HL-60 (cell line): ENCODE measurements at regions not wholly inside any gene's neighbourhood (a gene's known extent, or its start where the extent isn't known, plus 50 kb on each side); places are given as distances from the start of the nearest gene placed in this dataset.

ENCODE experiments used
- DNase-seq, 2 experiments: peaks; one replicate each; pipeline ENCODE4 v3.0.0-alpha.2; 2010 to 2020; ENCODE audit warnings: low read depth in 1 of 2, low spot score in 1 of 2
- H3K27ac ChIP-seq: fragments of 250-450 bp; sonication (Bioruptor Pico); replicated peaks from 2 replicates; pipeline ENCODE4 v1.5.1; 2020; ENCODE audit warnings: mild to moderate bottlenecking, moderate library complexity
- H3K27me3 ChIP-seq: fragments of 250-450 bp; sonication (Bioruptor Pico); 2 replicates; pipeline ENCODE4 v1.5.1; 2021; ENCODE audit warnings: mild to moderate bottlenecking, moderate library complexity; ENCODE audit not compliant: insufficient read depth, poor library complexity, severe bottlenecking
- H3K4me3 ChIP-seq: replicated peaks from 2 replicates; pipeline ENCODE4 v1.5.1; 2011; ENCODE audit warnings: mild to moderate bottlenecking, control low read depth, low read length; ENCODE audit not compliant: insufficient read depth
- GABPA ChIP-seq: IDR thresholded peaks from 2 replicates; pipeline ENCODE4 v1.6.1; 2012; ENCODE audit warnings: low read depth
- POLR2AphosphoS5 ChIP-seq: IDR thresholded peaks from 2 replicates; pipeline ENCODE4 v1.6.1; 2012; ENCODE audit warnings: low read depth
- SPI1 ChIP-seq: IDR thresholded peaks from 2 replicates; pipeline ENCODE4 v1.6.1; 2012; ENCODE audit warnings: low read depth, mild to moderate bottlenecking, borderline replicate concordance
- TF ChIP-seq, protein P1 (sequence below): IDR thresholded peaks from one replicate; pipeline ENCODE4 v1.5.1; 2011; ENCODE audit warnings: low read length, control low read depth, inconsistent platforms; ENCODE audit not compliant: insufficient read depth
- TF ChIP-seq, protein P2 (sequence below): IDR thresholded peaks from 2 replicates; pipeline ENCODE4 v1.6.1; 2012; ENCODE audit warnings: low read depth; ENCODE audit not compliant: insufficient replicate concordance

DNA sequence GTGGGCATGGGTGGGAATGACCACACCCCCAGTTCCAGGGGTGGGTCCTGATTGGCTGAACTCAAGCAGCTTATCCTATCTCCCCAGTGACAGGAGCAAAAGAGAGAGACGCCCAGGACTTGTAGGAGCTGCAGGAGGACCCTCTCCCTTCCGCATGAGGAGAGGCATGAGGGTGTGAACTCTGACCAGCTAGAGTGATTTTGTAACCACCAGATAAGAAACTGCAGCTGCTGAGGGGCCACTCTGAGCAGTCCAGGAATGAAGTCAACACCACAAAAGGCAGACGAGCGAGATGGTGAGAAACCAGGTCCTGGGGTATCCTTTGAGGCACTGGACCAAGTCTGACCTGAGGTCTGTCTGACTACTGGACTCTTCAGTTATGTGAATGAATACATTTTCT is 521.9 kb downstream of the BNC2 start:
- H3K4me3 ChIP-seq, result no peak overlapping the region
- no peak for DNase-seq
- no peak overlapping the region for H3K27ac ChIP-seq
- TF ChIP-seq, protein P1, sequence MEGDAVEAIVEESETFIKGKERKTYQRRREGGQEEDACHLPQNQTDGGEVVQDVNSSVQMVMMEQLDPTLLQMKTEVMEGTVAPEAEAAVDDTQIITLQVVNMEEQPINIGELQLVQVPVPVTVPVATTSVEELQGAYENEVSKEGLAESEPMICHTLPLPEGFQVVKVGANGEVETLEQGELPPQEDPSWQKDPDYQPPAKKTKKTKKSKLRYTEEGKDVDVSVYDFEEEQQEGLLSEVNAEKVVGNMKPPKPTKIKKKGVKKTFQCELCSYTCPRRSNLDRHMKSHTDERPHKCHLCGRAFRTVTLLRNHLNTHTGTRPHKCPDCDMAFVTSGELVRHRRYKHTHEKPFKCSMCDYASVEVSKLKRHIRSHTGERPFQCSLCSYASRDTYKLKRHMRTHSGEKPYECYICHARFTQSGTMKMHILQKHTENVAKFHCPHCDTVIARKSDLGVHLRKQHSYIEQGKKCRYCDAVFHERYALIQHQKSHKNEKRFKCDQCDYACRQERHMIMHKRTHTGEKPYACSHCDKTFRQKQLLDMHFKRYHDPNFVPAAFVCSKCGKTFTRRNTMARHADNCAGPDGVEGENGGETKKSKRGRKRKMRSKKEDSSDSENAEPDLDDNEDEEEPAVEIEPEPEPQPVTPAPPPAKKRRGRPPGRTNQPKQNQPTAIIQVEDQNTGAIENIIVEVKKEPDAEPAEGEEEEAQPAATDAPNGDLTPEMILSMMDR, result no peak
- TF ChIP-seq, protein P2, sequence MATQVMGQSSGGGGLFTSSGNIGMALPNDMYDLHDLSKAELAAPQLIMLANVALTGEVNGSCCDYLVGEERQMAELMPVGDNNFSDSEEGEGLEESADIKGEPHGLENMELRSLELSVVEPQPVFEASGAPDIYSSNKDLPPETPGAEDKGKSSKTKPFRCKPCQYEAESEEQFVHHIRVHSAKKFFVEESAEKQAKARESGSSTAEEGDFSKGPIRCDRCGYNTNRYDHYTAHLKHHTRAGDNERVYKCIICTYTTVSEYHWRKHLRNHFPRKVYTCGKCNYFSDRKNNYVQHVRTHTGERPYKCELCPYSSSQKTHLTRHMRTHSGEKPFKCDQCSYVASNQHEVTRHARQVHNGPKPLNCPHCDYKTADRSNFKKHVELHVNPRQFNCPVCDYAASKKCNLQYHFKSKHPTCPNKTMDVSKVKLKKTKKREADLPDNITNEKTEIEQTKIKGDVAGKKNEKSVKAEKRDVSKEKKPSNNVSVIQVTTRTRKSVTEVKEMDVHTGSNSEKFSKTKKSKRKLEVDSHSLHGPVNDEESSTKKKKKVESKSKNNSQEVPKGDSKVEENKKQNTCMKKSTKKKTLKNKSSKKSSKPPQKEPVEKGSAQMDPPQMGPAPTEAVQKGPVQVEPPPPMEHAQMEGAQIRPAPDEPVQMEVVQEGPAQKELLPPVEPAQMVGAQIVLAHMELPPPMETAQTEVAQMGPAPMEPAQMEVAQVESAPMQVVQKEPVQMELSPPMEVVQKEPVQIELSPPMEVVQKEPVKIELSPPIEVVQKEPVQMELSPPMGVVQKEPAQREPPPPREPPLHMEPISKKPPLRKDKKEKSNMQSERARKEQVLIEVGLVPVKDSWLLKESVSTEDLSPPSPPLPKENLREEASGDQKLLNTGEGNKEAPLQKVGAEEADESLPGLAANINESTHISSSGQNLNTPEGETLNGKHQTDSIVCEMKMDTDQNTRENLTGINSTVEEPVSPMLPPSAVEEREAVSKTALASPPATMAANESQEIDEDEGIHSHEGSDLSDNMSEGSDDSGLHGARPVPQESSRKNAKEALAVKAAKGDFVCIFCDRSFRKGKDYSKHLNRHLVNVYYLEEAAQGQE, result no peak
- no peak for TF ChIP-seq GABPA
- no peak for TF ChIP-seq SPI1
- TF ChIP-seq POLR2AphosphoS5, result no peak
- no peaks in the 10 kb centered on the region for H3K27me3 ChIP-seq

DNA sequence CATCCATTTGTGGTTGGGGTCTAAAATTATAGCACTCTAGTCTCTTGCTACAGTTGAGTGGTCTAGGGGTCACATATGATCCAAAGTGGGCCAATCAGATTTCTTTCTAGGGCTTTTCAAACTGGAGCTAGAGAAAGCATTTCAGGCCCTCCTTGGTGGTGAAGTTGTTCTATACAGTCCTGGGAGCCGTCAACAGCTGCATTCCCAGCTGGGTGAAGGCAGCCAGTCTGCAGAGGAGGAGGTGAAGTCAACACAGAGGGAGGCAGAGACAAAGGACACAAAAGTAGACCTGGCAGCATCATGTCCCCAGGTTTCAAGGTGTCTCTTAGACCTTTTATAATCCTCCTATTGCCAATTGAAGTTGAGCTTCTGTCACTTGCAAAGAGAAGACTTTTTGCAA is 518.2 kb downstream of the BNC2 start:
- H3K27me3 ChIP-seq, result no peaks in the 10 kb centered on the region
- TF ChIP-seq, protein P2, result no peak
- TF ChIP-seq GABPA (no peak), SPI1 (no peak), POLR2AphosphoS5 (no peak)
- TF ChIP-seq, protein P1, result no peak
- DNase-seq, result no peak
- H3K4me3 ChIP-seq, result no peak overlapping the region
- no peak overlapping the region for H3K27ac ChIP-seq

- DNase-seq, result no peak
- no peak overlapping the region for H3K27ac ChIP-seq
- TF ChIP-seq, protein P2, result no peak
- TF ChIP-seq, protein P1, result no peak
- TF ChIP-seq SPI1, result no peak
These were observed 517.6 kb downstream of the BNC2 start for GRCh38 chr9:16352791-16353401.

More at GRCh38 chr9:16352791-16353401, 517.6 kb downstream of the BNC2 start:
- no peak overlapping the region for H3K4me3 ChIP-seq
- H3K27me3 ChIP-seq, result no peaks in the 10 kb centered on the region
